ENCODE measurements at regions not wholly inside any gene's neighbourhood (a gene's known extent, or its start where the extent isn't known, plus 50 kb on each side); places are given as distances from the start of the nearest gene placed in this dataset.

DNA sequence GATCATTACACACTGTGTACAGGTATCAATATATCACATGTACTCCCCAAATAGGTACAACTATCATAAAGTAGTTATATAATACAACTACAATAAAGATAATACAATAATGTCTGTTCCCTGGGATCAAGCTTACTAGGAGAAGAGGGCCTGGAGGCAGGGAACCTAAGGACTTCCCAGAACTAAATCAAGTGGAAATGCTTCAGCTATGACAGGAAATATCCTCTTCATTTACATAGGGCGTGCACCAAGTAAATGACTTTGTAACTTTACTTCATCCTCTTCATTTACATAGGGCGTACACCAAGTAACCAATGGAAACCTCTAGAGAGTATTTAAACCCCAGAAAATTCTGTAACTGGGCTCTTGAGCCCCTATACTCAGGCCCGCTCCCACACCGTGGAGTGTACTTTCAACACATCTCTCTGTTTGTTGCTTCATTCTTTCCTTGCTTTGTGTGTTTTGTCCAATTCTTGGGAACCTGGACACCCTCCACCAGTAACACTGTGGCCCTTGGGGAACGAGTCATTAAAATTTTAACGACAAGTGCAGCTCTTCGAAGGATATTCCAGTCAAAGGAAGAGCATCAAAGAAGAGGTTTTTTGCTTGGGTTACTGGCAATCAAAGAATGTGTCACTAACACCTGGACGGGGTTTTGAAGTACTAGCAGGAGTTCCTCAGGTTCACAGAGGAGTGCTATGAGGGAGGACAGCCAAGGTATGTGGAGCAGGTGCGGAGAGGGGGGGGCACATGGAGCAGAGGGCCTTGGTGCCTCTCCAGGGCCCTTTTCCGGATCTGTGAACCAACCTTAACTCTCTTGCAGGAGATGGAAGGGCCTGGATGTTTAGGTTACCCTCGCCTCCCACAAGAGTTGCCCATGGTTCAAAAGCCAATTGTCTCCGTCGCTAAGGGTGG, 106.6 kb upstream of the DAP start:
- H3K27ac ChIP-seq: no peak overlapping the region
- 85% methylated on average over 13 of the region's 13 CpGs for WGBS
- no peak for DNase-seq (ENCODE audit: low spot score in 2 of 2)

GRCh38 chr5:10866913-10867312, 105.9 kb upstream of the DAP start:
- peaks cover 2% of the 10 kb centered on the region for H3K27me3 ChIP-seq
- 62% methylated on average over 4 of the region's 4 CpGs for WGBS
- no peak overlapping the region for H3K4me3 ChIP-seq
- TF ChIP-seq EP300 (IDR thresholded peaks at IDR 0.05) (no peak), POLR2AphosphoS5 (IDR thresholded peaks at IDR 0.05) (no peak), POLR2A (IDR thresholded peaks at IDR 0.05) (no peak)
- TF ChIP-seq, protein P1, sequence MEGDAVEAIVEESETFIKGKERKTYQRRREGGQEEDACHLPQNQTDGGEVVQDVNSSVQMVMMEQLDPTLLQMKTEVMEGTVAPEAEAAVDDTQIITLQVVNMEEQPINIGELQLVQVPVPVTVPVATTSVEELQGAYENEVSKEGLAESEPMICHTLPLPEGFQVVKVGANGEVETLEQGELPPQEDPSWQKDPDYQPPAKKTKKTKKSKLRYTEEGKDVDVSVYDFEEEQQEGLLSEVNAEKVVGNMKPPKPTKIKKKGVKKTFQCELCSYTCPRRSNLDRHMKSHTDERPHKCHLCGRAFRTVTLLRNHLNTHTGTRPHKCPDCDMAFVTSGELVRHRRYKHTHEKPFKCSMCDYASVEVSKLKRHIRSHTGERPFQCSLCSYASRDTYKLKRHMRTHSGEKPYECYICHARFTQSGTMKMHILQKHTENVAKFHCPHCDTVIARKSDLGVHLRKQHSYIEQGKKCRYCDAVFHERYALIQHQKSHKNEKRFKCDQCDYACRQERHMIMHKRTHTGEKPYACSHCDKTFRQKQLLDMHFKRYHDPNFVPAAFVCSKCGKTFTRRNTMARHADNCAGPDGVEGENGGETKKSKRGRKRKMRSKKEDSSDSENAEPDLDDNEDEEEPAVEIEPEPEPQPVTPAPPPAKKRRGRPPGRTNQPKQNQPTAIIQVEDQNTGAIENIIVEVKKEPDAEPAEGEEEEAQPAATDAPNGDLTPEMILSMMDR (IDR thresholded peaks at IDR 0.05): no peak
- DNase-seq (ENCODE audit: low spot score in 2 of 2): no peak
- no peaks in the 10 kb centered on the region for H3K9me3 ChIP-seq
- H3K4me1 ChIP-seq: peaks cover 5% of the 10 kb centered on the region
- H3K36me3 ChIP-seq: no peaks in the 10 kb centered on the region
- H3K27ac ChIP-seq: no peak overlapping the region

More for the DNA sequence above, 106.6 kb upstream of the DAP start:
- Histone ChIP-seq H3K27me3 (peaks cover 2% of the 10 kb centered on the region), H3K4me3 (no peak overlapping the region), H3K9me3 (no peaks in the 10 kb centered on the region), H3K4me1 (peaks cover 5% of the 10 kb centered on the region), H3K36me3 (no peaks in the 10 kb centered on the region)
- TF ChIP-seq EP300 (IDR thresholded peaks at IDR 0.05) (no peak), POLR2A (IDR thresholded peaks at IDR 0.05) (no peak), POLR2AphosphoS5 (IDR thresholded peaks at IDR 0.05) (no peak)
- TF ChIP-seq, protein P1 (IDR thresholded peaks at IDR 0.05): no peak

DNA sequence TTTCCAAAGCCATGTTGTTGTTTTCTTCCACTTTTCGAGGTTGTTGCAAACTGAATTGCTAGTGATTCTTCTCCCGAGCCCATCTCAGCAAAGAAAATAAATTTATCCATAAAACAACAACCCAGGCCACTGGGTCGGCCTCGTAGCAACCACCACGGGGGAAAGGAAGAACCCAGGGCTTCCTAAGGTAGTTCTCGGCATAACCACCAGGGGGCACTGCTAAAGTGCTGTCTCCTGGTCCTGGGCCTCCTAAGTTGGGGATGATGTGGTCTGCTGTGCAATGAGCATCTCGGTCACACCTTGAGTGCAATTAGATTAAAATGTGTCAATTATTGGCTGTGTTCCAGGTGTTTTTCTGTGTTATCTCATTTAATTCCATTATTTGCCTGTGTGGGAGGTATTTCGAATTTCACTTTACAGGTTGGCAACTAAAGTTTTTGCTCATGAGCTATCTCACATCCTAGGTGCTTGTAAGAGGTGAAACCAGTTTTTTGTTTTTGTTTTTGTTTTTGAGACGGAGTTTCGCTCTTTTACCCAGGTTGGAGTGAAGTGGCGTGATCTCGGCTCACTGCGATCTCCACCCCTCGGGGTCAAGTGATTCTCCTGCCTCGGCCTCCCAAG, 102.8 kb upstream of the DAP start:
- no peak for TF ChIP-seq EP300 (IDR thresholded peaks at IDR 0.05)
- TF ChIP-seq, protein P1 (IDR thresholded peaks at IDR 0.05): peak; percentile 8 to 74
- Histone ChIP-seq H3K36me3 (no peaks in the 10 kb centered on the region), H3K4me1 (no peaks in the 10 kb centered on the region), H3K9me3 (no peaks in the 10 kb centered on the region), H3K4me3 (no peak overlapping the region), H3K27me3 (peaks cover 18% of the 10 kb centered on the region), H3K27ac (no peak overlapping the region)
- DNase-seq (ENCODE audit: low spot score in 2 of 2): no peak
- WGBS: 67% methylated on average over 15 of the region's 15 CpGs

DNA sequence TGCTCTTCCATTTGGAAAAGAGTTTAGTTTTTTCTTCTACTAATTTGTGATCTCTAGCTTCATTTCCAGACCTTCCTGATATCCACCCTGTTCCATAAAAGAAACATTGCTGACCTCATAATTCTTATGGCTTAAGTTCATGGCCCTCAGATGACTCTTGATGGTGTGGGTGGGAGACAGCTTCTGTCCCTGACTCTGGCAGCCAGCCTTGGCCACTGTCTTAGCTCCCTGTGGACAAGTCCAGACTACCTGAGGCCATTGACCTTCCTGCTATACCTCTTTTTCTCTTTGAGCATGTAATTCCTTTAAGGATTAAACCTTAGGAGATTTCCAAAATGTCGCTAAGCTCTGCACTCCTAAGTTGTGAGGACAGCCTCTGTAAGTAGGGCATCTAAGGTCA, 101.1 kb upstream of the DAP start:
- Histone ChIP-seq H3K27me3 (peaks cover 33% of the 10 kb centered on the region), H3K4me1 (peaks cover 4% of the 10 kb centered on the region), H3K27ac (no peak overlapping the region), H3K9me3 (no peaks in the 10 kb centered on the region), H3K4me3 (no peak overlapping the region), H3K36me3 (no peaks in the 10 kb centered on the region)
- no peak for TF ChIP-seq EP300 (IDR thresholded peaks at IDR 0.05)
- TF ChIP-seq, protein P1 (IDR thresholded peaks at IDR 0.05): no peak
- TF ChIP-seq POLR2A (IDR thresholded peaks at IDR 0.05): no peak
- TF ChIP-seq POLR2AphosphoS5 (IDR thresholded peaks at IDR 0.05): no peak
- no peak for DNase-seq (ENCODE audit: low spot score in 2 of 2)
- WGBS: 89% methylated on average over 1 of the region's 1 CpG

GRCh38 chr5:10861423-10861790, 100.4 kb upstream of the DAP start:
- H3K27ac ChIP-seq: no peak overlapping the region
- H3K9me3 ChIP-seq: no peaks in the 10 kb centered on the region
- DNase-seq (ENCODE audit: low spot score in 2 of 2): no peak
- no peak overlapping the region for H3K4me3 ChIP-seq
- peaks cover 34% of the 10 kb centered on the region for H3K27me3 ChIP-seq
- H3K36me3 ChIP-seq: no peaks in the 10 kb centered on the region
- H3K4me1 ChIP-seq: peaks cover 6% of the 10 kb centered on the region
- WGBS: 93% methylated on average over 3 of the region's 3 CpGs
- TF ChIP-seq, protein P1 (IDR thresholded peaks at IDR 0.05): no peak
- TF ChIP-seq EP300 (IDR thresholded peaks at IDR 0.05) (no peak), POLR2A (IDR thresholded peaks at IDR 0.05) (no peak), POLR2AphosphoS5 (IDR thresholded peaks at IDR 0.05) (no peak)

All from suprapubic skin (tissue), 4 donors.